HCT116 (cell line): ENCODE measurements at regions not wholly inside any gene's neighbourhood (a gene's known extent, or its start where the extent isn't known, plus 50 kb on each side); places are given as distances from the start of the nearest gene placed in this dataset.

Source experiments
- ATAC-seq: fragments of 200-7000 bp; cut with Tn5 transposase; 2 replicates; pipeline ENCODE4 v1.9.1; 2020; ENCODE audit warnings: mild to moderate bottlenecking, moderate library complexity
- BruUV-seq: library from RNA; stranded (reverse); fragments of 400-500 nt; replicated peaks from 2 replicates; lab custom pipeline; 2021; lab: Mats Ljungman, UMichigan
- CTCF ChIA-PET: fragments of 300-600 bp; sonication (Branson Sonifier 250); formaldehyde crosslinking; loops from one replicate; lab custom pipeline; 2021; ENCODE audit warnings: antibody characterized with exemption; lab: Charles Lee
- POLR2A ChIA-PET: fragments of 300-600, 350-600 bp; sonication (Branson Sonifier 250); formaldehyde crosslinking; loops from one replicate; lab custom pipeline; 2021; ENCODE audit warnings: antibody characterized with exemption; lab: Charles Lee
- RAD21 ChIA-PET, 2 experiments: fragments of 300-600 bp; sonication (Branson Sonifier 250); formaldehyde crosslinking; loops; one replicate each; lab custom pipeline; 2023; ENCODE audit warnings: low total read pairs in 2 of 2; ENCODE audit not compliant: uncharacterized antibody in 2 of 2, unreplicated experiment in 2 of 2, low non-redundant PET in 1 of 2; lab: Charles Lee
- DNase-seq: peaks from one replicate; pipeline ENCODE4 v3.0.0-alpha.2; 2010; ENCODE audit warnings: low read depth, low spot score
- H2AFZ ChIP-seq: fragments of 200-600 bp; shearing (Covaris generic), sonication (generic); 2 replicates; pipeline ENCODE4 v1.6.1; 2017; ENCODE audit warnings: low read depth, mixed run types, mixed read lengths, antibody characterized with exemption, low read length; ENCODE audit not compliant: poor library complexity, severe bottlenecking
- H3K27ac ChIP-seq: 2 replicates; pipeline ENCODE4 v1.5.1; 2012; ENCODE audit warnings: low read depth, low read length
- H3K27me3 ChIP-seq: fragments of 200-600 bp; sonication (generic); 2 replicates; pipeline ENCODE4 v1.6.1; 2016; ENCODE audit warnings: mixed run types, low read length, mixed read lengths; ENCODE audit not compliant: insufficient read depth
- H3K36me3 ChIP-seq, 2 experiments: fragments of 200-500 bp in 1 of 2; fragments of 200-600 bp in 1 of 2; sonication (Bioruptor generic) in 1 of 2; sonication (generic) in 1 of 2; 2 replicates each; pipeline versions ENCODE4 v1.5.1 to v1.6.1; 2014 to 2016; ENCODE audit warnings: low read length in 2 of 2, inconsistent platforms in 1 of 2, mixed read lengths in 1 of 2, mixed run types in 1 of 2; ENCODE audit not compliant: insufficient read depth in 2 of 2, control insufficient read depth in 1 of 2
- H3K4me1 ChIP-seq, 2 experiments: fragments of 200-600 bp in 1 of 2; sonication (generic) in 1 of 2; 2 replicates each; pipeline versions ENCODE4 v1.5.1 to v1.6.1; 2012 to 2017; ENCODE audit warnings: low read length in 2 of 2, inconsistent platforms in 1 of 2, mild to moderate bottlenecking in 1 of 2, mixed read lengths in 1 of 2, mixed run types in 1 of 2, moderate library complexity in 1 of 2; ENCODE audit not compliant: insufficient read depth in 2 of 2, control insufficient read depth in 1 of 2
- H3K4me2 ChIP-seq: fragments of 200-600 bp; sonication (generic); 2 replicates; pipeline ENCODE4 v1.6.1; 2017; ENCODE audit warnings: mixed run types, low read length, mixed read lengths
- H3K4me3 ChIP-seq, 2 experiments: fragments of 200-600 bp in 1 of 2; sonication (generic) in 1 of 2; replicated peaks in 1 of 2; 2 replicates each; pipeline ENCODE4 v1.5.1; 2011 to 2016; ENCODE audit warnings: low read length in 2 of 2, control low read depth in 1 of 2, low read depth in 1 of 2, mild to moderate bottlenecking in 1 of 2, mixed read lengths in 1 of 2, mixed run types in 1 of 2
- H3K79me2 ChIP-seq: fragments of 200-600 bp; sonication (generic); 2 replicates; pipeline ENCODE4 v1.6.1; 2017; ENCODE audit warnings: mild to moderate bottlenecking, mixed run types, low read length, moderate library complexity, mixed read lengths; ENCODE audit not compliant: insufficient read depth
- H3K9ac ChIP-seq: fragments of 200-600 bp; sonication (generic); 2 replicates; pipeline ENCODE4 v1.6.1; 2016; ENCODE audit warnings: low read length, mixed read lengths
- H3K9me2 ChIP-seq: fragments of 200-600 bp; sonication (generic), shearing (Covaris generic); 2 replicates; pipeline ENCODE4 v1.6.1; 2017; ENCODE audit warnings: mixed run types, mild to moderate bottlenecking, moderate library complexity; ENCODE audit not compliant: insufficient read depth
- H3K9me3 ChIP-seq, 2 experiments: fragments of 200-500 bp in 1 of 2; fragments of 200-600 bp in 1 of 2; sonication (Bioruptor generic) in 1 of 2; sonication (generic) in 1 of 2; 2 replicates each; pipeline ENCODE4 v1.6.1; 2014 to 2017; ENCODE audit warnings: low read length in 2 of 2, mixed read lengths in 2 of 2, inconsistent platforms in 1 of 2, low read depth in 1 of 2, mild to moderate bottlenecking in 1 of 2, mixed run types in 1 of 2, moderate library complexity in 1 of 2; ENCODE audit not compliant: control insufficient read depth in 1 of 2, insufficient read depth in 1 of 2
- H4K20me1 ChIP-seq: fragments of 200-600 bp; sonication (generic), shearing (Covaris generic); 2 replicates; pipeline ENCODE4 v1.6.1; 2017; ENCODE audit warnings: mixed run types, mild to moderate bottlenecking, moderate library complexity; ENCODE audit not compliant: insufficient read depth
- CBX3 ChIP-seq: IDR thresholded peaks from 2 replicates; pipeline ENCODE4 v1.6.1; 2012; ENCODE audit warnings: low read depth
- CEBPB ChIP-seq: IDR thresholded peaks from 2 replicates; pipeline ENCODE4 v1.6.1; 2012; ENCODE audit warnings: low read depth
- CTCF ChIP-seq, 3 experiments: fragments of 200-600 bp in 1 of 3; sonication (generic) in 1 of 3; IDR thresholded peaks in 2 of 3; conservative IDR thresholded peaks in 1 of 3; 2 replicates each; pipeline ENCODE4 v1.5.1; 2012 to 2017; ENCODE audit warnings: low read depth in 2 of 3, low read length in 2 of 3, antibody characterized with exemption in 1 of 3, borderline replicate concordance in 1 of 3, control low read depth in 1 of 3, mild to moderate bottlenecking in 1 of 3, mixed read lengths in 1 of 3, mixed run types in 1 of 3, moderate library complexity in 1 of 3; ENCODE audit not compliant: insufficient read depth in 1 of 3
- ELF1 ChIP-seq: IDR thresholded peaks from 2 replicates; pipeline ENCODE4 v1.6.1; 2012; ENCODE audit warnings: low read depth, borderline replicate concordance
- FOSL1 ChIP-seq: IDR thresholded peaks from 2 replicates; pipeline ENCODE4 v1.6.1; 2012; ENCODE audit warnings: low read depth
- MAX ChIP-seq: IDR thresholded peaks from 2 replicates; pipeline ENCODE4 v1.6.1; 2012
- POLR2A ChIP-seq: IDR thresholded peaks from 2 replicates; pipeline ENCODE4 v1.7.0; 2011; ENCODE audit warnings: borderline replicate concordance; ENCODE audit not compliant: insufficient read depth, insufficient read length; ENCODE audit errors: extremely low read depth
- POLR2AphosphoS5 ChIP-seq: IDR thresholded peaks from 2 replicates; pipeline ENCODE4 v1.6.1; 2011; ENCODE audit warnings: mild to moderate bottlenecking, low read depth, low read length, moderate library complexity
- RAD21 ChIP-seq: IDR thresholded peaks from 2 replicates; pipeline ENCODE4 v1.6.1; 2012; ENCODE audit warnings: low read depth, mild to moderate bottlenecking
- SRF ChIP-seq: IDR thresholded peaks from 2 replicates; pipeline ENCODE4 v1.6.1; 2012; ENCODE audit warnings: low read depth
- TCF7L2 ChIP-seq: IDR thresholded peaks from 2 replicates; pipeline ENCODE4 v1.7.0; 2011; ENCODE audit warnings: borderline replicate concordance, inconsistent platforms; ENCODE audit not compliant: insufficient read depth, insufficient read length; ENCODE audit errors: extremely low read depth
- YY1 ChIP-seq: IDR thresholded peaks from 2 replicates; pipeline ENCODE4 v1.6.1; 2011; ENCODE audit warnings: low read length, low read depth, moderate library complexity, mild to moderate bottlenecking; ENCODE audit not compliant: insufficient replicate concordance; ENCODE audit errors: extremely low read depth
- ZBTB33 ChIP-seq: IDR thresholded peaks from 2 replicates; pipeline ENCODE4 v1.6.1; 2011; ENCODE audit warnings: mild to moderate bottlenecking, low read length, moderate library complexity; ENCODE audit not compliant: insufficient replicate concordance; ENCODE audit errors: extremely low read depth
- ZFX ChIP-seq: fragments of 450-650 bp; IDR thresholded peaks from 2 replicates; pipeline ENCODE4 v1.6.1; 2017
- ZNF274 ChIP-seq: fragments of 200-500 bp; sonication (Bioruptor generic); IDR thresholded peaks from 2 replicates; pipeline ENCODE4 v1.6.1; 2014; ENCODE audit warnings: mild to moderate bottlenecking, low read depth, low read length, inconsistent platforms
- intact Hi-C: fragments of 100-400 bp; cut with micrococcal nuclease; formaldehyde crosslinking; loops from 2 replicates; pipeline ENCODE4 v1.10.0; 2022
- TF ChIP-seq, protein P1 (sequence below): IDR thresholded peaks from 2 replicates; pipeline ENCODE4 v1.6.1; 2012; ENCODE audit warnings: low read depth
- TF ChIP-seq, protein P2 (sequence below): IDR thresholded peaks from 2 replicates; pipeline ENCODE4 v1.6.1; 2012

- TF ChIP-seq ZNF274 (no peak), TCF7L2 (no peak), ZFX (no peak), MAX (no peak), RAD21 (no peak), CBX3 (no peak), SRF (no peak)
- TF ChIP-seq, protein P1, sequence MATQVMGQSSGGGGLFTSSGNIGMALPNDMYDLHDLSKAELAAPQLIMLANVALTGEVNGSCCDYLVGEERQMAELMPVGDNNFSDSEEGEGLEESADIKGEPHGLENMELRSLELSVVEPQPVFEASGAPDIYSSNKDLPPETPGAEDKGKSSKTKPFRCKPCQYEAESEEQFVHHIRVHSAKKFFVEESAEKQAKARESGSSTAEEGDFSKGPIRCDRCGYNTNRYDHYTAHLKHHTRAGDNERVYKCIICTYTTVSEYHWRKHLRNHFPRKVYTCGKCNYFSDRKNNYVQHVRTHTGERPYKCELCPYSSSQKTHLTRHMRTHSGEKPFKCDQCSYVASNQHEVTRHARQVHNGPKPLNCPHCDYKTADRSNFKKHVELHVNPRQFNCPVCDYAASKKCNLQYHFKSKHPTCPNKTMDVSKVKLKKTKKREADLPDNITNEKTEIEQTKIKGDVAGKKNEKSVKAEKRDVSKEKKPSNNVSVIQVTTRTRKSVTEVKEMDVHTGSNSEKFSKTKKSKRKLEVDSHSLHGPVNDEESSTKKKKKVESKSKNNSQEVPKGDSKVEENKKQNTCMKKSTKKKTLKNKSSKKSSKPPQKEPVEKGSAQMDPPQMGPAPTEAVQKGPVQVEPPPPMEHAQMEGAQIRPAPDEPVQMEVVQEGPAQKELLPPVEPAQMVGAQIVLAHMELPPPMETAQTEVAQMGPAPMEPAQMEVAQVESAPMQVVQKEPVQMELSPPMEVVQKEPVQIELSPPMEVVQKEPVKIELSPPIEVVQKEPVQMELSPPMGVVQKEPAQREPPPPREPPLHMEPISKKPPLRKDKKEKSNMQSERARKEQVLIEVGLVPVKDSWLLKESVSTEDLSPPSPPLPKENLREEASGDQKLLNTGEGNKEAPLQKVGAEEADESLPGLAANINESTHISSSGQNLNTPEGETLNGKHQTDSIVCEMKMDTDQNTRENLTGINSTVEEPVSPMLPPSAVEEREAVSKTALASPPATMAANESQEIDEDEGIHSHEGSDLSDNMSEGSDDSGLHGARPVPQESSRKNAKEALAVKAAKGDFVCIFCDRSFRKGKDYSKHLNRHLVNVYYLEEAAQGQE, result no peak
These were observed 318.6 kb downstream of the PLOD2 start (continued) for GRCh38 chr3:145842294-145842902.

DNA sequence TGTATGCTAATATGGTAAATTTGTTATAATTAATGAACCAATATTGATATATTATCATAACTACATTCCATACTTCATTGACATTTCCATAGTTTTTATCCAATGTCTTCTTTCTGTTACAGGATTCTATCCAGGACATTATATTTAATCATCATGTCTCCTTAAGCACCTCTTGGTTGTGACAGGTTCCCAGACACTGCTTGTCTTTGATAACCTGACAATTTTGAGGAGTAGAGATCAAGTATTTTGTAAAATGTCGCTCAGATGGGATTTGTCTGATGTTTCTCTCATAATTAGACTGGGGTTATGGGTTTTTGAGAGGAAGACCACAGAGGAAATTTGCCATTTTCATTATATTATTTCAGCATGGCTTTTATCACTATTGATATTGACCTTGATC lies 317.4 kb downstream of the PLOD2 start:
- Histone ChIP-seq H3K27ac (no peak overlapping the region), H3K4me1 (no peaks in the 10 kb centered on the region), H3K9me2 (no peaks in the 10 kb centered on the region), H3K9me3 (no peaks in the 10 kb centered on the region), H3K27me3 (no peaks in the 10 kb centered on the region), H3K4me3 (no peak overlapping the region), H3K4me2 (no peak overlapping the region), H2AFZ (no peak overlapping the region), H3K36me3 (no peaks in the 10 kb centered on the region), H3K79me2 (no peaks in the 10 kb centered on the region), H4K20me1 (no peaks in the 10 kb centered on the region), H3K9ac (no peak overlapping the region)
- no peak for DNase-seq
- RAD21 ChIA-PET, result no interaction called here
- intact Hi-C loops, result no loop called here
- POLR2A ChIA-PET, result no interaction called here
- no peak for ATAC-seq
- no TSS peak for BruUV-seq
- CTCF ChIA-PET, result no interaction called here
- TF ChIP-seq POLR2AphosphoS5 (no peak), MAX (no peak), CBX3 (no peak), POLR2A (no peak), CTCF (IDR thresholded peaks at IDR 0.05 in 2 of 3, conservative IDR thresholded peaks at IDR 0.05 in 1 of 3; ENCODE audit: borderline replicate concordance in 1 of 3, insufficient read depth in 1 of 3, low read depth in 2 of 3, low read length in 2 of 3) (no peak), CEBPB (no peak), ELF1 (no peak), RAD21 (no peak), FOSL1 (no peak), YY1 (no peak), ZBTB33 (no peak)
- TF ChIP-seq, protein P2, sequence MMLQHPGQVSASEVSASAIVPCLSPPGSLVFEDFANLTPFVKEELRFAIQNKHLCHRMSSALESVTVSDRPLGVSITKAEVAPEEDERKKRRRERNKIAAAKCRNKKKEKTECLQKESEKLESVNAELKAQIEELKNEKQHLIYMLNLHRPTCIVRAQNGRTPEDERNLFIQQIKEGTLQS, result no peak
